ENCODE measurements at regions not wholly inside any gene's neighbourhood (a gene's known extent, or its start where the extent isn't known, plus 50 kb on each side); places are given as distances from the start of the nearest gene placed in this dataset.

- H3K9me3 ChIP-seq (ENCODE audit: control extremely low read depth in 1 of 3, control insufficient read depth in 2 of 3, insufficient read depth in 1 of 3, low read length in 2 of 3) = peaks cover 0 to 10% (median 0%) of the 10 kb centered on the region in 3 donors
- DNase-seq (no peak), ATAC-seq (ENCODE audit: low read depth) (no peak)
- H3K27me3 ChIP-seq (replicated peaks in 1 of 4; ENCODE audit: control extremely low read depth in 1 of 4, control insufficient read depth in 3 of 4, insufficient read depth in 4 of 4, low read length in 3 of 4) = peaks cover 0 to 3% (median 0%) of the 10 kb centered on the region in 4 experiments
- ChIA-PET POLR2A (no interaction called here), CTCF (no interaction called here)
- H3K79me2 ChIP-seq (ENCODE audit: control insufficient read depth, insufficient read depth, low read length) = no peaks in the 10 kb centered on the region
- Mint-ChIP-seq H3K4me3 (no peak overlapping the region), H3K27me3 (peaks cover 22% of the 10 kb centered on the region), H3K9me3 (ENCODE audit: insufficient read depth) (peaks cover 8% of the 10 kb centered on the region), H3K27ac (no peak overlapping the region), H3K4me1 (no peaks in the 10 kb centered on the region)
- H3K4me2 ChIP-seq (replicated peaks; ENCODE audit: low read depth, low read length, poor library complexity, severe bottlenecking) = no peak overlapping the region
- H3K4me1 ChIP-seq (ENCODE audit: control insufficient read depth in 2 of 2, insufficient read depth in 2 of 2, low read length in 2 of 2) = no peaks in the 10 kb centered on the region
- no peak overlapping the region for H3K9ac ChIP-seq (ENCODE audit: low read length)
- no peaks in the 10 kb centered on the region for H4K20me1 ChIP-seq (ENCODE audit: control insufficient read depth, insufficient read depth, low read length, poor library complexity, severe bottlenecking)
- TF ChIP-seq EZH2 (IDR thresholded peaks at IDR 0.05; ENCODE audit: borderline replicate concordance, insufficient read depth, low read depth, low read length, poor library complexity, severe bottlenecking) = no peak
- TF ChIP-seq, protein P1, sequence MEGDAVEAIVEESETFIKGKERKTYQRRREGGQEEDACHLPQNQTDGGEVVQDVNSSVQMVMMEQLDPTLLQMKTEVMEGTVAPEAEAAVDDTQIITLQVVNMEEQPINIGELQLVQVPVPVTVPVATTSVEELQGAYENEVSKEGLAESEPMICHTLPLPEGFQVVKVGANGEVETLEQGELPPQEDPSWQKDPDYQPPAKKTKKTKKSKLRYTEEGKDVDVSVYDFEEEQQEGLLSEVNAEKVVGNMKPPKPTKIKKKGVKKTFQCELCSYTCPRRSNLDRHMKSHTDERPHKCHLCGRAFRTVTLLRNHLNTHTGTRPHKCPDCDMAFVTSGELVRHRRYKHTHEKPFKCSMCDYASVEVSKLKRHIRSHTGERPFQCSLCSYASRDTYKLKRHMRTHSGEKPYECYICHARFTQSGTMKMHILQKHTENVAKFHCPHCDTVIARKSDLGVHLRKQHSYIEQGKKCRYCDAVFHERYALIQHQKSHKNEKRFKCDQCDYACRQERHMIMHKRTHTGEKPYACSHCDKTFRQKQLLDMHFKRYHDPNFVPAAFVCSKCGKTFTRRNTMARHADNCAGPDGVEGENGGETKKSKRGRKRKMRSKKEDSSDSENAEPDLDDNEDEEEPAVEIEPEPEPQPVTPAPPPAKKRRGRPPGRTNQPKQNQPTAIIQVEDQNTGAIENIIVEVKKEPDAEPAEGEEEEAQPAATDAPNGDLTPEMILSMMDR (IDR thresholded peaks at IDR 0.05) = no peak
- H3K36me3 ChIP-seq (replicated peaks in 1 of 2; ENCODE audit: control extremely low read depth in 1 of 2, control insufficient read depth in 1 of 2, extremely low read depth in 1 of 2, insufficient read depth in 2 of 2, low read length in 1 of 2) = no peaks in the 10 kb centered on the region
- H2AFZ ChIP-seq (ENCODE audit: insufficient read depth, low read depth, low read length, poor library complexity, severe bottlenecking) = no peak overlapping the region
- WGBS (ENCODE audit: insufficient coverage) = 83% methylated on average over 4 of the region's 4 CpGs
- H3K27ac ChIP-seq (ENCODE audit: low read length in 2 of 2) = no peak overlapping the region
- H3K4me3 ChIP-seq (ENCODE audit: control extremely low read depth in 1 of 5, extremely low read depth in 1 of 5, insufficient read depth in 1 of 5, low read depth in 2 of 5, low read length in 4 of 5) = no peak overlapping the region
- intact Hi-C loops (cut with micrococcal nuclease) = no loop called here
Observed at GRCh38 chr16:17775061-17775460, 304.3 kb upstream of the XYLT1 start.

- Mint-ChIP-seq H3K9me3 (ENCODE audit: insufficient read depth) (peaks cover 10% of the 10 kb centered on the region), H3K27me3 (peaks cover 22% of the 10 kb centered on the region), H3K4me1 (no peaks in the 10 kb centered on the region), H3K4me3 (no peak overlapping the region), H3K27ac (no peak overlapping the region)
- H3K9me3 ChIP-seq (ENCODE audit: control extremely low read depth in 1 of 3, control insufficient read depth in 2 of 3, insufficient read depth in 1 of 3, low read length in 2 of 3) = peaks cover 0 to 9% (median 0%) of the 10 kb centered on the region in 3 donors
- TF ChIP-seq EZH2 (IDR thresholded peaks at IDR 0.05; ENCODE audit: borderline replicate concordance, insufficient read depth, low read depth, low read length, poor library complexity, severe bottlenecking) = no peak
- TF ChIP-seq, protein P1 (IDR thresholded peaks at IDR 0.05) = no peak
- 59% methylated on average over 9 of the region's 10 CpGs for WGBS (ENCODE audit: insufficient coverage)
- no peak for DNase-seq
- POLR2A ChIA-PET = no interaction called here
- H3K4me2 ChIP-seq (replicated peaks; ENCODE audit: low read depth, low read length, poor library complexity, severe bottlenecking) = no peak overlapping the region
- no peak overlapping the region for H3K4me3 ChIP-seq (ENCODE audit: control extremely low read depth in 1 of 5, extremely low read depth in 1 of 5, insufficient read depth in 1 of 5, low read depth in 2 of 5, low read length in 4 of 5)
- CTCF ChIA-PET = interaction anchor here (1.8 kb wide), 1 partner anchor 9 kb away, joined by 4 read pairs; no protein-coding TSS in a partner anchor
- no peak overlapping the region for H2AFZ ChIP-seq (ENCODE audit: insufficient read depth, low read depth, low read length, poor library complexity, severe bottlenecking)
- H3K27ac ChIP-seq (ENCODE audit: low read length in 2 of 2) = no peak overlapping the region
- H3K27me3 ChIP-seq (replicated peaks in 1 of 4; ENCODE audit: control extremely low read depth in 1 of 4, control insufficient read depth in 3 of 4, insufficient read depth in 4 of 4, low read length in 3 of 4) = peaks cover 0 to 3% (median 0%) of the 10 kb centered on the region in 4 experiments
- H3K79me2 ChIP-seq (ENCODE audit: control insufficient read depth, insufficient read depth, low read length) = no peaks in the 10 kb centered on the region
- H4K20me1 ChIP-seq (ENCODE audit: control insufficient read depth, insufficient read depth, low read length, poor library complexity, severe bottlenecking) = no peaks in the 10 kb centered on the region
- H3K4me1 ChIP-seq (ENCODE audit: control insufficient read depth in 2 of 2, insufficient read depth in 2 of 2, low read length in 2 of 2) = no peaks in the 10 kb centered on the region
- intact Hi-C loops (cut with micrococcal nuclease) = no loop called here
- no peaks in the 10 kb centered on the region for H3K36me3 ChIP-seq (replicated peaks in 1 of 2; ENCODE audit: control extremely low read depth in 1 of 2, control insufficient read depth in 1 of 2, extremely low read depth in 1 of 2, insufficient read depth in 2 of 2, low read length in 1 of 2)
- no peak overlapping the region for H3K9ac ChIP-seq (ENCODE audit: low read length)
- no peak for ATAC-seq (ENCODE audit: low read depth)
Observed at GRCh38 chr16:17773698-17774101, 302.9 kb upstream of the XYLT1 start.

Data from B cell (primary cell).